H1 (cell line): ENCODE measurements at regions not wholly inside any gene's neighbourhood (a gene's known extent, or its start where the extent isn't known, plus 50 kb on each side); places are given as distances from the start of the nearest gene placed in this dataset.

Experiments
- CTCF ChIA-PET: fragments of 300-600 bp; sonication (Branson Sonifier 250); formaldehyde crosslinking; loops from one replicate; lab custom pipeline; 2021; ENCODE audit not compliant: partially characterized antibody; lab: Charles Lee
- POLR2A ChIA-PET: fragments of 300-600 bp; sonication (Branson Sonifier 250); formaldehyde crosslinking; loops from one replicate; lab custom pipeline; 2021; ENCODE audit warnings: inconsistent platforms; ENCODE audit not compliant: partially characterized antibody; lab: Charles Lee
- DNase-seq, 2 experiments: peaks; one replicate each; pipeline versions ENCODE4 v3.0.0 to v3.0.0-alpha.2; 2010 to 2022; ENCODE audit warnings: low spot score in 2 of 2, low read depth in 1 of 2, mixed read lengths in 1 of 2
- FAIRE-seq: peaks from 2 replicates; lab custom pipeline; 2011; peaks lifted over from hg19 to GRCh38; lab: Jason Lieb, UNC
- H2AFZ ChIP-seq: 2 replicates; pipeline ENCODE4 v1.8.1; 2012; ENCODE audit warnings: low read length, inconsistent platforms
- H2AK5ac ChIP-seq: 2 replicates; pipeline ENCODE4 v1.6.1; 2013; ENCODE audit warnings: low read depth, low read length
- H2BK120ac ChIP-seq: replicated peaks from 2 replicates; pipeline ENCODE3; 2013; ENCODE audit warnings: low read depth, low read length, inconsistent platforms
- H2BK12ac ChIP-seq: 2 replicates; pipeline ENCODE4 v1.6.1; 2013; ENCODE audit warnings: low read depth, low read length
- H2BK15ac ChIP-seq: 2 replicates; pipeline ENCODE4 v1.6.1; 2013; ENCODE audit warnings: low read length
- H2BK20ac ChIP-seq: 2 replicates; pipeline ENCODE4 v1.6.1; 2013; ENCODE audit warnings: low read length
- H2BK5ac ChIP-seq: 2 replicates; pipeline ENCODE4 v1.6.1; 2013; ENCODE audit warnings: low read depth, low read length
- H3K14ac ChIP-seq: 2 replicates; pipeline ENCODE4 v1.6.1; 2013; ENCODE audit warnings: inconsistent platforms; ENCODE audit not compliant: insufficient read length
- H3K18ac ChIP-seq: 2 replicates; pipeline ENCODE4 v1.6.1; 2013; ENCODE audit warnings: low read length; ENCODE audit errors: extremely low read depth
- H3K23ac ChIP-seq: 2 replicates; pipeline ENCODE4 v1.6.1; 2013; ENCODE audit warnings: inconsistent platforms; ENCODE audit not compliant: insufficient read length
- H3K23me2 ChIP-seq: 2 replicates; pipeline ENCODE4 v1.6.1; 2013; ENCODE audit warnings: low read depth, low read length
- H3K27ac ChIP-seq: 2 replicates; pipeline ENCODE4 v1.6.1; 2011; ENCODE audit warnings: low read depth, low read length, inconsistent platforms
- H3K27me3 ChIP-seq, 4 experiments: replicated peaks in 1 of 4; 1 replicate in 1 of 4; 2 replicates in 3 of 4; pipeline versions ENCODE4 v1.6.1 to v1.8.1; 2011 to 2013; ENCODE audit warnings: low read length in 3 of 4, mild to moderate bottlenecking in 3 of 4, inconsistent platforms in 2 of 4, mixed read lengths in 2 of 4, moderate library complexity in 1 of 4; ENCODE audit not compliant: control insufficient read depth in 3 of 4, insufficient read depth in 3 of 4; ENCODE audit errors: extremely low read depth in 1 of 4
- H3K36me3 ChIP-seq, 4 experiments: 2 replicates each; pipeline versions ENCODE4 v1.6.1 to v1.8.1; 2011 to 2013; ENCODE audit warnings: mild to moderate bottlenecking in 4 of 4, low read length in 3 of 4, moderate library complexity in 2 of 4, control low read depth in 1 of 4, inconsistent platforms in 1 of 4; ENCODE audit not compliant: insufficient read depth in 4 of 4, control insufficient read depth in 2 of 4
- H3K4ac ChIP-seq: replicated peaks from 2 replicates; pipeline ENCODE3; 2013; ENCODE audit warnings: low read length, low read depth, mixed read lengths, inconsistent platforms; ENCODE audit not compliant: insufficient read length
- H3K4me1 ChIP-seq, 4 experiments: replicated peaks in 1 of 4; 1 replicate in 1 of 4; 2 replicates in 3 of 4; pipeline versions ENCODE4 v1.6.1 to v1.8.1; 2011 to 2013; ENCODE audit warnings: low read length in 3 of 4, inconsistent platforms in 2 of 4, mixed read lengths in 1 of 4; ENCODE audit not compliant: insufficient read depth in 4 of 4, control insufficient read depth in 3 of 4
- H3K4me2 ChIP-seq, 2 experiments: 2 replicates each; pipeline versions ENCODE4 v1.6.1 to v1.8.1; 2011 to 2013; ENCODE audit warnings: low read depth in 2 of 2, low read length in 2 of 2, control low read depth in 1 of 2, inconsistent platforms in 1 of 2, mild to moderate bottlenecking in 1 of 2; ENCODE audit not compliant: insufficient read depth in 1 of 2
- H3K4me3 ChIP-seq, 4 experiments: fragments of 200-600, 300-600 bp in 1 of 4; sonication (generic), shearing (Covaris generic), sonication (Bioruptor Twin) in 1 of 4; 2 replicates each; pipeline versions ENCODE4 v1.5.1 to v1.8.1; 2011 to 2016; ENCODE audit warnings: low read length in 4 of 4, low read depth in 3 of 4, control low read depth in 2 of 4, inconsistent platforms in 2 of 4, mild to moderate bottlenecking in 2 of 4, mixed read lengths in 1 of 4, moderate library complexity in 1 of 4; ENCODE audit not compliant: insufficient read depth in 2 of 4; ENCODE audit errors: extremely low read depth in 1 of 4
- H3K56ac ChIP-seq: replicated peaks from 2 replicates; pipeline ENCODE3; 2013; ENCODE audit warnings: low read depth, mild to moderate bottlenecking, mixed read lengths, low read length, inconsistent platforms; ENCODE audit not compliant: insufficient read length
- H3K79me1 ChIP-seq: 2 replicates; pipeline ENCODE4 v1.6.1; 2013; ENCODE audit warnings: low read depth, low read length, control low read depth
- H3K79me2 ChIP-seq, 2 experiments: 2 replicates each; pipeline versions ENCODE4 v1.6.1 to v1.8.1; 2012 to 2013; ENCODE audit warnings: low read length in 2 of 2, mild to moderate bottlenecking in 2 of 2, inconsistent platforms in 1 of 2; ENCODE audit not compliant: insufficient read depth in 2 of 2, control insufficient read depth in 1 of 2
- H3K9ac ChIP-seq, 4 experiments: replicated peaks in 1 of 4; 1 replicate in 1 of 4; 2 replicates in 3 of 4; pipeline versions ENCODE4 v1.6.1 to v1.8.1; 2011 to 2013; ENCODE audit warnings: low read depth in 3 of 4, low read length in 3 of 4, control low read depth in 2 of 4, mild to moderate bottlenecking in 2 of 4, moderate library complexity in 2 of 4, inconsistent platforms in 1 of 4; ENCODE audit errors: extremely low read depth in 1 of 4
- H3K9me3 ChIP-seq, 2 experiments: 2 replicates each; pipeline versions ENCODE4 v1.6.1 to v1.8.1; 2012 to 2013; ENCODE audit warnings: mild to moderate bottlenecking in 2 of 2, moderate library complexity in 2 of 2, control low read depth in 1 of 2, inconsistent platforms in 1 of 2, low read depth in 1 of 2, low read length in 1 of 2, mixed read lengths in 1 of 2; ENCODE audit not compliant: insufficient read depth in 2 of 2
- H4K20me1 ChIP-seq, 2 experiments: replicated peaks in 1 of 2; 2 replicates each; pipeline versions ENCODE3 to v1.8.1; 2011 to 2013; ENCODE audit warnings: inconsistent platforms in 2 of 2, low read length in 2 of 2, mild to moderate bottlenecking in 1 of 2; ENCODE audit not compliant: insufficient read depth in 2 of 2, control insufficient read depth in 1 of 2
- H4K5ac ChIP-seq: 2 replicates; pipeline ENCODE4 v1.6.1; 2013; ENCODE audit warnings: low read length, low read depth, mixed read lengths, inconsistent platforms; ENCODE audit not compliant: insufficient read length
- H4K8ac ChIP-seq: 2 replicates; pipeline ENCODE4 v1.8.0; 2013; ENCODE audit warnings: mild to moderate bottlenecking, moderate library complexity, low read length, inconsistent platforms; ENCODE audit not compliant: insufficient read depth; ENCODE audit errors: extremely low read depth
- H4K91ac ChIP-seq: replicated peaks from 2 replicates; pipeline ENCODE3; 2013; ENCODE audit warnings: low read length, mixed read lengths, inconsistent platforms; ENCODE audit not compliant: insufficient read length
- BCL11A ChIP-seq, 2 experiments: IDR thresholded peaks; one replicate each; pipeline ENCODE4 v1.6.1; 2011; ENCODE audit warnings: low read depth in 2 of 2, low read length in 2 of 2, mild to moderate bottlenecking in 2 of 2
- CEBPB ChIP-seq: IDR thresholded peaks from 2 replicates; pipeline ENCODE4 v1.6.1; 2012; ENCODE audit warnings: low read depth, low read length
- EGR1 ChIP-seq: IDR thresholded peaks from 2 replicates; pipeline ENCODE4 v1.6.1; 2011; ENCODE audit warnings: low read depth, low read length, borderline replicate concordance
- KDM1A ChIP-seq: fragments of 200-600, 300-600 bp; sonication (generic); IDR thresholded peaks from 2 replicates; pipeline ENCODE4 v1.7.1; 2016; ENCODE audit warnings: mild to moderate bottlenecking, low read length, borderline replicate concordance
- PHF8 ChIP-seq: fragments of 200-600 bp; sonication (generic); conservative IDR thresholded peaks from 2 replicates; pipeline ENCODE4 v1.7.1; 2012; ENCODE audit warnings: low read depth, mild to moderate bottlenecking, inconsistent platforms, low read length, moderate library complexity
- RNF2 ChIP-seq: fragments of 200-900, 300-1000 bp; sonication (generic); IDR thresholded peaks from 2 replicates; pipeline ENCODE4 v1.7.1; 2016; ENCODE audit warnings: borderline replicate concordance, low read depth, mild to moderate bottlenecking, antibody characterized with exemption, low read length; ENCODE audit not compliant: poor library complexity, severe bottlenecking; ENCODE audit errors: missing control alignments
- SP2 ChIP-seq: IDR thresholded peaks from 2 replicates; pipeline ENCODE4 v1.6.1; 2012; ENCODE audit warnings: mild to moderate bottlenecking, low read length, inconsistent platforms
- WGBS, 2 experiments: shearing (Covaris generic) in 1 of 2; methylation state at CpG; one replicate each; pipeline versions ENCODE4 v1.1.6 to v1.1.7; 2013 to 2015; ENCODE audit warnings: low lambda C conversion rate in 2 of 2, mixed read lengths in 2 of 2, inconsistent platforms in 1 of 2, low coverage in 1 of 2, missing lambda C conversion rate in 1 of 2; ENCODE audit not compliant: insufficient replicate concordance in 2 of 2, insufficient coverage in 1 of 2, insufficient read length in 1 of 2; ENCODE audit errors: extremely low coverage in 1 of 2, missing lambda C conversion rate in 1 of 2; 5-methylcytosine and 5-hydroxymethylcytosine counted together

GRCh38 chr6:22134308-22134707 is 162.5 kb downstream of the PRL start:
- POLR2A ChIA-PET = no interaction called here
- Histone ChIP-seq H3K23me2 (no peaks in the 10 kb centered on the region), H2BK120ac (no peak overlapping the region), H3K9ac (no peak overlapping the region), H4K5ac (no peak overlapping the region), H3K27me3 (no peaks in the 10 kb centered on the region), H3K79me1 (no peaks in the 10 kb centered on the region), H2BK20ac (no peak overlapping the region), H3K14ac (no peak overlapping the region), H4K20me1 (no peaks in the 10 kb centered on the region), H2BK12ac (no peak overlapping the region), H3K4ac (no peak overlapping the region), H3K4me3 (no peak overlapping the region), H3K4me1 (no peaks in the 10 kb centered on the region), H3K4me2 (no peak overlapping the region), H3K18ac (no peak overlapping the region), H2BK15ac (no peak overlapping the region), H2AFZ (no peak overlapping the region), H3K9me3 (no peaks in the 10 kb centered on the region; a peak in 1 of 4 replicates), H3K23ac (no peak overlapping the region), H4K91ac (no peak overlapping the region), H3K27ac (no peak overlapping the region), H4K8ac (no peak overlapping the region), H2AK5ac (no peak overlapping the region), H3K56ac (no peak overlapping the region), H3K36me3 (no peaks in the 10 kb centered on the region; a peak in 1 of 8 replicates), H3K79me2 (peaks cover 0 to 7% of the 10 kb centered on the region in 2 experiments; a peak in 2 of 4 replicates), H2BK5ac (no peak overlapping the region)
- FAIRE-seq = no peak
- CTCF ChIA-PET = no interaction called here
- DNase-seq = no peak
- TF ChIP-seq KDM1A (no peak), EGR1 (no peak), SP2 (no peak), PHF8 (no peak), RNF2 (no peak), BCL11A (IDR thresholded peaks at IDR 0.05; ENCODE audit: low read depth in 2 of 2, low read length in 2 of 2) (no peak), CEBPB (no peak)
- 95% methylated on average over 3 of the region's 3 CpGs; no CpG with 5 or more reads in 1 of the 2 experiments for WGBS, 2 experiments
